Neural crest cell (in vitro differentiated cells): ENCODE measurements at regions not wholly inside any gene's neighbourhood (a gene's known extent, or its start where the extent isn't known, plus 50 kb on each side); places are given as distances from the start of the nearest gene placed in this dataset.

Source experiments
- DNase-seq: peaks from one replicate; pipeline ENCODE4 v3.0.0; 2021; ENCODE audit warnings: low read depth, mixed read lengths, low spot score
- H3K27ac Mint-ChIP-seq: one replicate; pipeline ENCODE4 v1.8.0; 2021; ENCODE audit warnings: mild to moderate bottlenecking, mixed read lengths; ENCODE audit not compliant: unreplicated experiment
- H3K27me3 Mint-ChIP-seq: 2 replicates; pipeline ENCODE4 v1.8.0; 2021; ENCODE audit warnings: low read depth, mild to moderate bottlenecking, mixed read lengths
- H3K36me3 Mint-ChIP-seq: 2 replicates; pipeline ENCODE4 v1.8.0; 2021; ENCODE audit warnings: low read depth, mild to moderate bottlenecking, mixed read lengths
- H3K4me1 Mint-ChIP-seq: 2 replicates; pipeline ENCODE4 v1.8.0; 2021; ENCODE audit warnings: mixed read lengths
- H3K4me3 Mint-ChIP-seq: one replicate; pipeline ENCODE4 v1.8.0; 2021; ENCODE audit warnings: mild to moderate bottlenecking, mixed read lengths
- H3K9me3 Mint-ChIP-seq: 2 replicates; pipeline ENCODE4 v1.8.0; 2021; ENCODE audit warnings: mixed read lengths
- TF ChIP-seq, protein P1 (sequence below): fragments of 200-600 bp; sonication (generic); conservative IDR thresholded peaks from 2 replicates; pipeline ENCODE4 v1.5.0; 2021; ENCODE audit warnings: antibody characterized with exemption, mild to moderate bottlenecking

DNA sequence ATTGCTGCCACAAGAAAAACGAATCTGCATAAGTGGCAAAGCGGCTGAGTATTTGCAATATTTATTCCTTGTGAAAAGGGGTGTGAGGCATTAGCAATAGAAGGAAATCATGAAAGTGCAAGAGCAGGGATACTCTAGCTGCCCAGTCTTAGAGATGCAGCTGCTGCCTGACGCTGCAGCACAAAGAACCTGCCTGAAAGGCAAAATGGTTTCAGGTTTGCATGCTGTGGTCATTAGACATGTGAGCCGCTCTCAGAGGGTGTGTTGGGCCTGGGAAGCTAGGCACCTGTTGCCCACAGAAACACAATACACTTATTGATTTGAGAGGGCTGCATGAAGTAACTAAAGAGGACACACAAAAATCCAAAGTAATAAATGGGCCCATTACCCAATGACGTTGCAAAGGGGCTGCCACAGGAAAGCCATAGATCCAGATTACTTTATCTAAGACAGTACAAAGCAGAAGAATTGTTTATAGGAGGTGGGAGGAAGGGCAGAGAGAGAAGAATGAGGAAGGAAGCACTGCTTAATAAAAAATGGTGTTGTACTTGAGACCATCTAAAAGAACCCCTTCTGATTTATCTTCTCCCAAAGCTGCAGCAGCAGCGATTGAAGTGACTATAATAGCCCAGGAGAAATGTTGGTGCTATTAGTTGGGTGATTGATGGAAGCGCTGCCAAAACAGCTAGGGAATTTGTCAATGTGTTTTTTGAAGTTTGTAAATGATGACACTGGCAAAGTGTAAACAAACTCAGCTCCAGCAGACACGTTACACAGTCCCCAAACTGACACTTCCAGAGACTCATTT, 492.4 kb upstream of the ACVR2A start:
- Mint-ChIP-seq H3K4me3 (no peak overlapping the region), H3K9me3 (no peaks in the 10 kb centered on the region), H3K27me3 (no peaks in the 10 kb centered on the region), H3K4me1 (peaks cover 14% of the 10 kb centered on the region), H3K27ac (no peak overlapping the region), H3K36me3 (no peaks in the 10 kb centered on the region)
- TF ChIP-seq, protein P1, sequence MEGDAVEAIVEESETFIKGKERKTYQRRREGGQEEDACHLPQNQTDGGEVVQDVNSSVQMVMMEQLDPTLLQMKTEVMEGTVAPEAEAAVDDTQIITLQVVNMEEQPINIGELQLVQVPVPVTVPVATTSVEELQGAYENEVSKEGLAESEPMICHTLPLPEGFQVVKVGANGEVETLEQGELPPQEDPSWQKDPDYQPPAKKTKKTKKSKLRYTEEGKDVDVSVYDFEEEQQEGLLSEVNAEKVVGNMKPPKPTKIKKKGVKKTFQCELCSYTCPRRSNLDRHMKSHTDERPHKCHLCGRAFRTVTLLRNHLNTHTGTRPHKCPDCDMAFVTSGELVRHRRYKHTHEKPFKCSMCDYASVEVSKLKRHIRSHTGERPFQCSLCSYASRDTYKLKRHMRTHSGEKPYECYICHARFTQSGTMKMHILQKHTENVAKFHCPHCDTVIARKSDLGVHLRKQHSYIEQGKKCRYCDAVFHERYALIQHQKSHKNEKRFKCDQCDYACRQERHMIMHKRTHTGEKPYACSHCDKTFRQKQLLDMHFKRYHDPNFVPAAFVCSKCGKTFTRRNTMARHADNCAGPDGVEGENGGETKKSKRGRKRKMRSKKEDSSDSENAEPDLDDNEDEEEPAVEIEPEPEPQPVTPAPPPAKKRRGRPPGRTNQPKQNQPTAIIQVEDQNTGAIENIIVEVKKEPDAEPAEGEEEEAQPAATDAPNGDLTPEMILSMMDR: no peak
- no peak for DNase-seq

GRCh38 chr2:147351784-147352183, 493.0 kb upstream of the ACVR2A start:
- DNase-seq: no peak
- Mint-ChIP-seq H3K4me1 (peaks cover 14% of the 10 kb centered on the region), H3K27ac (no peak overlapping the region), H3K27me3 (no peaks in the 10 kb centered on the region), H3K9me3 (no peaks in the 10 kb centered on the region), H3K4me3 (no peak overlapping the region), H3K36me3 (no peaks in the 10 kb centered on the region)
- TF ChIP-seq, protein P1: no peak

- no peak overlapping the region for H3K27ac Mint-ChIP-seq
- peaks cover 3% of the 10 kb centered on the region for H3K36me3 Mint-ChIP-seq
- H3K9me3 Mint-ChIP-seq: peaks cover 13% of the 10 kb centered on the region
- no peak overlapping the region for H3K4me3 Mint-ChIP-seq
- peaks cover 7% of the 10 kb centered on the region for H3K4me1 Mint-ChIP-seq
- TF ChIP-seq, protein P1: no peak
- no peak for DNase-seq
- no peaks in the 10 kb centered on the region for H3K27me3 Mint-ChIP-seq
Measured at GRCh38 chr2:147348931-147349555, 495.8 kb upstream of the ACVR2A start.

GRCh38 chr2:147346142-147346541, 498.7 kb upstream of the ACVR2A start:
- no peak overlapping the region for H3K4me3 Mint-ChIP-seq
- H3K27ac Mint-ChIP-seq: no peak overlapping the region
- H3K9me3 Mint-ChIP-seq: peaks cover 13% of the 10 kb centered on the region
- TF ChIP-seq, protein P1: no peak
- H3K36me3 Mint-ChIP-seq: peaks cover 3% of the 10 kb centered on the region
- H3K4me1 Mint-ChIP-seq: no peaks in the 10 kb centered on the region
- no peaks in the 10 kb centered on the region for H3K27me3 Mint-ChIP-seq
- no peak for DNase-seq

- peaks cover 3% of the 10 kb centered on the region for H3K36me3 Mint-ChIP-seq
- TF ChIP-seq, protein P1: no peak
- peaks cover 13% of the 10 kb centered on the region for H3K9me3 Mint-ChIP-seq
- DNase-seq: no peak
- no peaks in the 10 kb centered on the region for H3K4me1 Mint-ChIP-seq
- H3K27me3 Mint-ChIP-seq: no peaks in the 10 kb centered on the region
- H3K27ac Mint-ChIP-seq: no peak overlapping the region
- no peak overlapping the region for H3K4me3 Mint-ChIP-seq
Measured at GRCh38 chr2:147345246-147345645, 499.6 kb upstream of the ACVR2A start.
